ENCODE measurements at regions not wholly inside any gene's neighbourhood (a gene's known extent, or its start where the extent isn't known, plus 50 kb on each side); places are given as distances from the start of the nearest gene placed in this dataset.

GRCh38 chr3:148332509-148332908 is 365.2 kb upstream of the AGTR1 start:
- DNase-seq (ENCODE audit: missing footprints) (no peak), ATAC-seq (no peak)
- intact Hi-C loops (cut with DNase I): no loop called here

- intact Hi-C loops (cut with DNase I): no loop called here
- DNase-seq (ENCODE audit: missing footprints) (no peak), ATAC-seq (no peak)
These were observed 364.6 kb upstream of the AGTR1 start for GRCh38 chr3:148333091-148333490.

- intact Hi-C loops (cut with DNase I): no loop called here
These were observed 362.1 kb upstream of the AGTR1 start for GRCh38 chr3:148335612-148336011.

GRCh38 chr3:148343416-148343815 is 354.3 kb upstream of the AGTR1 start:
- ATAC-seq: no peak
- intact Hi-C loops (cut with DNase I): no loop called here
- DNase-seq (ENCODE audit: missing footprints): no peak

More at GRCh38 chr3:148335612-148336011, 362.1 kb upstream of the AGTR1 start:
- DNase-seq (ENCODE audit: missing footprints) (no peak), ATAC-seq (no peak)

- DNase-seq (ENCODE audit: missing footprints) (no peak), ATAC-seq (peak; percentile 44)
- intact Hi-C loops (cut with DNase I): no loop called here
These were observed 353.2 kb upstream of the AGTR1 start for GRCh38 chr3:148344521-148344920.

- ATAC-seq (no peak), DNase-seq (ENCODE audit: missing footprints) (no peak)
- intact Hi-C loops (cut with DNase I): no loop called here
These were observed 337.7 kb upstream of the AGTR1 start for GRCh38 chr3:148360051-148360450.

- intact Hi-C loops (cut with DNase I): no loop called here
- DNase-seq (ENCODE audit: missing footprints) (no peak), ATAC-seq (no peak)
These were observed 330.8 kb upstream of the AGTR1 start for GRCh38 chr3:148366743-148367410.

- no peak for ATAC-seq
- intact Hi-C loops (cut with DNase I): no loop called here
- DNase-seq (ENCODE audit: missing footprints): no peak
These were observed 329.9 kb upstream of the AGTR1 start for GRCh38 chr3:148367756-148368155.

- no peak for ATAC-seq
- intact Hi-C loops (cut with DNase I): no loop called here
These were observed 328.3 kb upstream of the AGTR1 start for GRCh38 chr3:148369381-148369780.

GRCh38 chr3:148372206-148372875 is 325.4 kb upstream of the AGTR1 start:
- ATAC-seq (no peak), DNase-seq (ENCODE audit: missing footprints) (no peak)
- intact Hi-C loops (cut with DNase I): loop anchor here (10.0 kb wide), 1 partner anchor 352 kb away; no protein-coding TSS in a partner anchor

More at GRCh38 chr3:148369381-148369780, 328.3 kb upstream of the AGTR1 start:
- no peak for DNase-seq (ENCODE audit: missing footprints)

GRCh38 chr3:148373961-148374360 is 323.7 kb upstream of the AGTR1 start:
- ATAC-seq (no peak), DNase-seq (ENCODE audit: missing footprints) (no peak)
- intact Hi-C loops (cut with DNase I): loop anchor here (10.0 kb wide), 1 partner anchor 351 kb away; no protein-coding TSS in a partner anchor

GRCh38 chr3:148379763-148380382 is 317.8 kb upstream of the AGTR1 start:
- intact Hi-C loops (cut with DNase I): loop anchor here (5.0 to 10.0 kb wide), 2 partner anchors 345 to 567 kb away; no protein-coding TSS in a partner anchor
- ATAC-seq (peak; percentile 64), DNase-seq (ENCODE audit: missing footprints) (no peak)

- no peak for DNase-seq (ENCODE audit: missing footprints)
- intact Hi-C loops (cut with DNase I): no loop called here
- ATAC-seq: no peak
These were observed 316.7 kb upstream of the AGTR1 start for GRCh38 chr3:148381051-148381450.

GRCh38 chr3:148389916-148390315 is 307.8 kb upstream of the AGTR1 start:
- intact Hi-C loops (cut with DNase I): no loop called here
- no peak for DNase-seq (ENCODE audit: missing footprints)
- ATAC-seq: no peak

GRCh38 chr3:148395821-148396220 is 301.9 kb upstream of the AGTR1 start:
- intact Hi-C loops (cut with DNase I): no loop called here
- DNase-seq (ENCODE audit: missing footprints) (no peak), ATAC-seq (no peak)

GRCh38 chr3:148400754-148401153 is 296.9 kb upstream of the AGTR1 start:
- DNase-seq (ENCODE audit: missing footprints): no peak
- no peak for ATAC-seq
- intact Hi-C loops (cut with DNase I): no loop called here

GRCh38 chr3:148408667-148409066 is 289.0 kb upstream of the AGTR1 start:
- no peak for ATAC-seq
- intact Hi-C loops (cut with DNase I): no loop called here
- DNase-seq (ENCODE audit: missing footprints): no peak

GRCh38 chr3:148420242-148420641 is 277.5 kb upstream of the AGTR1 start:
- DNase-seq (ENCODE audit: missing footprints) (no peak), ATAC-seq (no peak)
- intact Hi-C loops (cut with DNase I): no loop called here

- DNase-seq (ENCODE audit: missing footprints) (no peak), ATAC-seq (no peak)
- intact Hi-C loops (cut with DNase I): no loop called here
These were observed 268.7 kb upstream of the AGTR1 start for GRCh38 chr3:148428862-148429605.
